GM12891 (cell line): ENCODE measurements at regions not wholly inside any gene's neighbourhood (a gene's known extent, or its start where the extent isn't known, plus 50 kb on each side); places are given as distances from the start of the nearest gene placed in this dataset.

ENCODE experiments used
- DNase-seq: peaks from one replicate; pipeline ENCODE4 v3.0.0; 2011; ENCODE audit warnings: low spot score; ENCODE audit not compliant: insufficient read length
- FAIRE-seq: peaks from 2 replicates; lab custom pipeline; 2011; peaks lifted over from hg19 to GRCh38; lab: Jason Lieb, UNC
- PAX5 ChIP-seq: IDR thresholded peaks from 2 replicates; pipeline ENCODE4 v1.6.1; 2011; ENCODE audit warnings: low read length, moderate library complexity, mild to moderate bottlenecking; ENCODE audit not compliant: insufficient read depth, severe bottlenecking
- POLR2A ChIP-seq: IDR thresholded peaks from 2 replicates; pipeline ENCODE4 v1.6.1; 2011; ENCODE audit warnings: low read depth, low read length, control low read depth
- POLR2AphosphoS5 ChIP-seq: IDR thresholded peaks from 2 replicates; pipeline ENCODE4 v1.6.1; 2011; ENCODE audit warnings: low read depth, low read length, control low read depth
- POU2F2 ChIP-seq: IDR thresholded peaks from 2 replicates; pipeline ENCODE4 v1.6.1; 2011; ENCODE audit warnings: low read depth, mild to moderate bottlenecking, control low read depth, low read length, moderate library complexity
- SPI1 ChIP-seq: IDR thresholded peaks from 2 replicates; pipeline ENCODE4 v1.6.1; 2011; ENCODE audit warnings: low read depth, low read length, control low read depth
- TAF1 ChIP-seq: IDR thresholded peaks from 2 replicates; pipeline ENCODE4 v1.6.1; 2011; ENCODE audit warnings: low read depth, low read length, control low read depth

DNA sequence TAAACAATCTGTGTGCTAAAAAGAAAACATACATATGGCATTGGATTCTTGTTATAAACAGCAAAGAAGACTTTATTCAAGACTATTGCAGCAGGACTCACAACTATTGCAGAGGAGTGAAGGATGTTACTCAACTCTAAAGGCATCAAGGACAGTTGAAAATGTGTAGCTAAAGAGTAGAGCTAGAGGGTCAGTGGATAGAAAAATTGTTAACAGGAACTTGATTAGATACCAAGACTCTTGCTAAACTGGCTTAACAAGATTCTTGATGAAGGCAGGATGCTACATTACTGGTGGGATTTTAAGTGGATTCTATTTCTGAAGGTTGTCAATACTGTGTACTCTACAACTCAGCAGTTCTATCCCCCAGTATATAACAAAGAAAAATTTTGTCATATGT, 1183.3 kb downstream of the SLITRK1 start:
- no peak for FAIRE-seq
- no peak for DNase-seq
- TF ChIP-seq SPI1 (no peak), POLR2AphosphoS5 (no peak), PAX5 (no peak), POU2F2 (no peak), TAF1 (no peak), POLR2A (no peak)

- FAIRE-seq = no peak
Observed at GRCh38 chr13:82698383-82698782, 1183.9 kb downstream of the SLITRK1 start.

DNA sequence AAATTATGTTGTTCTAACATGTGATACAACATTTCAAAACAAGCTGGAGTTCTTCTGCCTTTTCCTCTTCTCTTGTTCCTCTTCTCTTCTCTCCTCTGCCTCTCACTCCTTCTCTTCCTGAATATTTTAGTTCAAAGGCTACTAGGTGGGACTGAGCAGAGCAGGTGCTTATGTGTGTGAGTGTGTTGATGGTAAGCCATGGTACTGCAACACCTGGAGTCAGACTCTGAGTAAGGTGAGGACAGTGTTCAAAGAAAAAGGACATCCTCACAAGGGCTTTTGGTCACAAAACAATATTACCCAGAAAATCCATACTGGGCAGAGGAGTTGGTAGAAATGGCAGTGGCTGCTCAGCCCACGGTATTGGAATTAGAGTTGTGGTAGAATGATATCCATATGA, 1188.7 kb downstream of the SLITRK1 start:
- TF ChIP-seq PAX5 (no peak), POLR2A (no peak), POU2F2 (no peak), TAF1 (no peak), POLR2AphosphoS5 (no peak), SPI1 (no peak)
- DNase-seq (no peak), FAIRE-seq (no peak)

More at GRCh38 chr13:82698383-82698782, 1183.9 kb downstream of the SLITRK1 start:
- TF ChIP-seq POLR2AphosphoS5 (no peak), POLR2A (no peak), PAX5 (no peak), SPI1 (no peak), POU2F2 (no peak), TAF1 (no peak)
- DNase-seq = no peak

GRCh38 chr13:82688400-82688994, 1193.8 kb downstream of the SLITRK1 start:
- DNase-seq (no peak), FAIRE-seq (no peak)
- TF ChIP-seq PAX5 (no peak), POLR2A (no peak), POLR2AphosphoS5 (no peak), POU2F2 (no peak), TAF1 (no peak), SPI1 (no peak)

DNA sequence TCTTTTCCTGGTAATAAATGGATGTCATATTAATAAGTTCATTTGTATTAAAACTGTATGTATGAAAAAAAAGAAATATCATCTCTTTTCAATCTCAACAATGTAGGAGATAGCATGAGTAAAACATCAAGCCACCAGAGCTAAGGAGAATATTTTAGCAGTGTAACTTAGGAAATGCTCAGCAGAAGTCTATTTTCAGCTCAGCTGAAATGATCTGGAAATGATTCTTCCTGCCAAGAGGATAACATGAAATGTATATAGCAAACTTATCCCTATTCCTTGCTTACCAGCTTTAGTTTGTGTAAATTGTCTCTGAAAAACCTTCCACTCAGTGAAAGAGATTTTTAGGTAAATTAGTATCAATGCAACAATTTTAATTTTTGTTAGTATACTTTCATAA, 1194.4 kb downstream of the SLITRK1 start:
- TF ChIP-seq POLR2A (no peak), POLR2AphosphoS5 (no peak), SPI1 (no peak), TAF1 (no peak), POU2F2 (no peak), PAX5 (no peak)
- DNase-seq (no peak), FAIRE-seq (no peak)

- no peak for DNase-seq
- FAIRE-seq = no peak
- no peak for TF ChIP-seq SPI1
Observed at GRCh38 chr13:82681535-82681934, 1200.7 kb downstream of the SLITRK1 start.

DNA sequence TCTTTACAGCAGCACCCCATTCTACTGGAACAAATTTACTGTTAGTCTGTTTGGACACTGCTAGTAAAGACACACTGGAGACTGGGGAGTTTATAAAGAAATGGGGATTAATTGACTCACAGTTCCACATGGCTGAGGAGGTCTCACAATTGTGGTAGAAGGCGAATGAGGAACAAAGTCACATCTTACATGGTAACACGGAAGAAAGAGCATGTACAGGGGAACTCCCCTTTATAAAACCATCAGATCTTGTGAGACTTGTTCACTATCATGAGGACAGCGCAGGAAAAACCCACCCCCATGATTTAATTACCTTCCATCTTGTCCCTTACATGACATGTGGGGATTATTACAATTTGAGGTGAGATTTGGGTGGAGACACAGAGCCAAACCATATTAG, 1204.2 kb downstream of the SLITRK1 start:
- FAIRE-seq = no peak
- DNase-seq = no peak
- TF ChIP-seq POLR2A (no peak), PAX5 (no peak), POLR2AphosphoS5 (no peak)

- FAIRE-seq (no peak), DNase-seq (no peak)
- TF ChIP-seq TAF1 (no peak), POLR2AphosphoS5 (no peak), POLR2A (no peak), POU2F2 (no peak), SPI1 (no peak)
Observed at GRCh38 chr13:82675024-82675423, 1207.2 kb downstream of the SLITRK1 start.

DNA sequence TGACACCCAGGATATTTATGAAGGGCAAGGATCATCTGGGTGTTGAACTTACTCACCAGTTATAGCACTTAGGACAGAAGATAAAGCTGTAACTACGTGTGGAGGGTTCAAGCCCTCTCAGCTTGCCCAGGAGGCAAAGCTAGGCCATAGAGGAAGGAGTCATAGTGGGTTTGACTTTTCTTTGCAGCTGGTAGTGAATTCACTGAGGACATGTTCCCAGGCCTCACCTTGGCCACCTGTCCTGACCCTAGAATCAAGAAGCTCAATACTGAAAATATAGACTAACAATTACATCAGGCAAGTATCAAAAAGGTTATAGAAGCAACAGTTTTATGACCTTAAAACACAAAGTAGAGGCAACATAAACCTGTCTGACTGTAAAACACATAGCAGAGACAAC, 1207.7 kb downstream of the SLITRK1 start:
- TF ChIP-seq TAF1 = no peak
- no peak for TF ChIP-seq PAX5
- TF ChIP-seq SPI1 = no peak
- no peak for TF ChIP-seq POLR2AphosphoS5
- no peak for TF ChIP-seq POU2F2
- no peak for TF ChIP-seq POLR2A
- no peak for DNase-seq
- no peak for FAIRE-seq

DNA sequence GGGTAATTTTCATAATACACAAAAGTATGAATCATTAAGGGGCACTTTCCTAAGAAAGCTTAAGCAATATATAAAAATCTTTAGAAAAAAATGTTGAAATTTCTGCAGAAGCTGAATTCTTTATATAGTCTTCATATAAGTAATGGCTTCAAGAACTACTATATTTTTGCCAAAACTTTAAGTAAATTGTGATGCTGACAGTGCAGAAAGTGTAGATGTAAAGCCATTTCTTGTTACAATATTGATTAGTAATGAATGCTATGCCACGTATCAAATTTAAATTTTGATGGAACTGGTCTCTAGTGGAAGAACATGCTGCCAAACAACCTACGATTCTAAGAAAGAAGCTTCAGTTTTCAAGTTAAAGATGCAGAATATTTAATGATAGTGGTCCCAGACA, 1210.0 kb downstream of the SLITRK1 start:
- FAIRE-seq = no peak
- DNase-seq = no peak
- TF ChIP-seq TAF1 = no peak
- TF ChIP-seq POLR2AphosphoS5 = no peak
- TF ChIP-seq POLR2A = no peak
- no peak for TF ChIP-seq SPI1
- TF ChIP-seq PAX5 = no peak
- TF ChIP-seq POU2F2 = no peak

DNA sequence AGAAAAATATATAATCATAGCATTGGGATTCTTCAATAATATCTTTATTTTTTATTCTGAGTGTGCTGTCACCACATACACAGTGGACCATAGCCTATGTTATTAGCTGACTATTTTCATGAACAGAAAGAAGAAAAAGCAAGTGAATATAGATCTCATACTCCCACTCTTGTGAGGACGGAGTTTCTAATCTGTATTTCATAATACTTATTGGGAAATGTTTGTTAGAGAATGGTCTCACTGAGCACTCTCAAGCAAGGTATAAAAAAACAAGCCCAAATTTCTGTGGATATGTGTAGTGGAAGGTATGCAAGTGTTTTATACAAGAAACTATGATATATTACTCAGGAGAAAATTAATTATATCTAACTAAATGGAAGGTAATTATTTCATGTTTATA, 1218.1 kb downstream of the SLITRK1 start:
- DNase-seq (no peak), FAIRE-seq (no peak)
- TF ChIP-seq POLR2A = no peak
- TF ChIP-seq TAF1 = no peak
- no peak for TF ChIP-seq POLR2AphosphoS5
- no peak for TF ChIP-seq PAX5
- no peak for TF ChIP-seq SPI1
- TF ChIP-seq POU2F2 = no peak
